Neural progenitor cell (in vitro differentiated cells): ENCODE measurements at regions not wholly inside any gene's neighbourhood (a gene's known extent, or its start where the extent isn't known, plus 50 kb on each side); places are given as distances from the start of the nearest gene placed in this dataset.

Experiments
- EZH2phosphoT487 ChIP-seq: fragments of 200-600 bp; sonication (generic); IDR thresholded peaks from 2 replicates; pipeline ENCODE4 v1.6.1; 2017; ENCODE audit warnings: antibody characterized with exemption
- TF ChIP-seq, protein P1 (sequence below): fragments of 200-600 bp; sonication (generic); IDR thresholded peaks from 2 replicates; pipeline ENCODE4 v1.5.1; 2017; ENCODE audit warnings: antibody characterized with exemption, mild to moderate bottlenecking

DNA sequence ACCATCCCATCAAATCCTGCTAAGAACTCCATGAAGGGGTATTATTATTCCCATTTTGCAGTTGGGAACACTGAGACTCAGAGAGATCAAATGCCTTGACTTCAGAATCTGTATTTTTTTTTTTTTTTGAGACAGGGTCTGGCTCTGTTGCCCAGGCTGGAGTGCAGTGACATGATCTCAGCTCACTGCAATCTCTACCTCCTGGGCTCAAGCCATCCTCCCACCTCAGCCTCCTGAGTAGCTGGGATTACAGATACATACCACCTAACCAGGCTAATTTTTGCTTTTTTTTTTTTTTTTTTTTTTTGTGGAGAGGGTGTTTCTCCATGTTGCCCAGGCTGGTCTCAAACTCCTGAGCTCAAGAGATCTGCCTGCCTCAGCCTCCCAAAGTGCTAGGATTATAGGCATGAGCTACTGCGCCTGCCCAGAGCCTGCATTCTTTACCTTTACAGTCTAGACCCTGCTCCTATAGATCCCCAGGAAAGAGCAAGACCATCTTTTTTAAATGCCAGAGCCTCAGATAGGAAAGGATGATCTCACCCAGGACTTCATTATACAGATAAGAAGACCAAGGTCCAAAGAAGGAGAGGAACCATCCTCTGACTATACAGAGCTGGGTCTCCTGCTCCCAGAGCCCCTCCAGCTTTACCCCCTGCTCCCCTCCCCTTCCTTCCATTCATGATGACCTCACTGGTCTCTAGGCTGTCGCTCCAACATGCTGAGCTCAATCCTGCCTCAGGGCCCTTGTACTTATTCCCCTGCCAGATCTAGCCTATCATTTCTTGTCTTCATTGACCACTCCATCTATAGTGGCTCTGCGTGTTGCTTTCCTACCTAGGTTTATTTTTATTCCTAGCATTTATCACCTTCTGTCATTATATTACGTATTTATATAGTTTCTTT lies 138.6 kb downstream of the CEBPB start:
- TF ChIP-seq, protein P1, sequence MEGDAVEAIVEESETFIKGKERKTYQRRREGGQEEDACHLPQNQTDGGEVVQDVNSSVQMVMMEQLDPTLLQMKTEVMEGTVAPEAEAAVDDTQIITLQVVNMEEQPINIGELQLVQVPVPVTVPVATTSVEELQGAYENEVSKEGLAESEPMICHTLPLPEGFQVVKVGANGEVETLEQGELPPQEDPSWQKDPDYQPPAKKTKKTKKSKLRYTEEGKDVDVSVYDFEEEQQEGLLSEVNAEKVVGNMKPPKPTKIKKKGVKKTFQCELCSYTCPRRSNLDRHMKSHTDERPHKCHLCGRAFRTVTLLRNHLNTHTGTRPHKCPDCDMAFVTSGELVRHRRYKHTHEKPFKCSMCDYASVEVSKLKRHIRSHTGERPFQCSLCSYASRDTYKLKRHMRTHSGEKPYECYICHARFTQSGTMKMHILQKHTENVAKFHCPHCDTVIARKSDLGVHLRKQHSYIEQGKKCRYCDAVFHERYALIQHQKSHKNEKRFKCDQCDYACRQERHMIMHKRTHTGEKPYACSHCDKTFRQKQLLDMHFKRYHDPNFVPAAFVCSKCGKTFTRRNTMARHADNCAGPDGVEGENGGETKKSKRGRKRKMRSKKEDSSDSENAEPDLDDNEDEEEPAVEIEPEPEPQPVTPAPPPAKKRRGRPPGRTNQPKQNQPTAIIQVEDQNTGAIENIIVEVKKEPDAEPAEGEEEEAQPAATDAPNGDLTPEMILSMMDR, result no peak
- TF ChIP-seq EZH2phosphoT487, result no peak
